CD4-positive, alpha-beta T cell (primary cell): ENCODE measurements at regions not wholly inside any gene's neighbourhood (a gene's known extent, or its start where the extent isn't known, plus 50 kb on each side); places are given as distances from the start of the nearest gene placed in this dataset.

ENCODE experiments used
- ATAC-seq: fragments of 200-7000 bp; cut with Tn5 transposase; one replicate; pipeline ENCODE4 v1.10.0; 2022; ENCODE audit warnings: mild to moderate bottlenecking; ENCODE audit not compliant: poor library complexity
- CTCF ChIA-PET: fragments of 350-600 bp; sonication (Branson Sonifier 250); formaldehyde crosslinking; loops from one replicate; lab custom pipeline; 2021; ENCODE audit warnings: antibody characterized with exemption, inconsistent platforms; lab: Charles Lee
- POLR2A ChIA-PET: fragments of 350-600 bp; sonication (Branson Sonifier 250); formaldehyde crosslinking; loops from one replicate; lab custom pipeline; 2021; ENCODE audit warnings: antibody characterized with exemption, inconsistent platforms; lab: Charles Lee
- DNase-seq, 14 experiments: peaks; one replicate each; pipeline ENCODE4 v3.0.0-alpha.2; 2013 to 2020; ENCODE audit warnings: mixed read lengths in 2 of 14
- H3K27ac ChIP-seq, 2 donors: one replicate each; pipeline versions ENCODE4 v1.5.1 to v1.7.0; 2013; ENCODE audit warnings: low read length in 2 of 2, low read depth in 1 of 2, mild to moderate bottlenecking in 1 of 2
- H3K27me3 ChIP-seq, 2 experiments: 1 replicate in 1 of 2; 2 replicates in 1 of 2; pipeline versions ENCODE4 v1.6.1 to v1.7.0; 2013; ENCODE audit warnings: low read length in 2 of 2, control low read depth in 1 of 2, mild to moderate bottlenecking in 1 of 2, moderate library complexity in 1 of 2; ENCODE audit not compliant: insufficient read depth in 2 of 2, control insufficient read depth in 1 of 2
- H3K36me3 ChIP-seq: one replicate; pipeline ENCODE4 v1.6.1; 2013; ENCODE audit warnings: low read length, control low read depth; ENCODE audit not compliant: insufficient read depth
- H3K4me1 ChIP-seq: one replicate; pipeline ENCODE4 v1.6.1; 2013; ENCODE audit warnings: low read length, control low read depth; ENCODE audit not compliant: insufficient read depth
- H3K4me3 ChIP-seq: one replicate; pipeline ENCODE4 v1.5.1; 2013; ENCODE audit warnings: mild to moderate bottlenecking, low read length, moderate library complexity
- H3K9me3 ChIP-seq, 2 experiments: 1 replicate in 1 of 2; 2 replicates in 1 of 2; pipeline versions ENCODE4 v1.6.1 to v1.7.0; 2013; ENCODE audit warnings: low read length in 2 of 2, mild to moderate bottlenecking in 2 of 2, control low read depth in 1 of 2, moderate library complexity in 1 of 2; ENCODE audit not compliant: control insufficient read depth in 1 of 2, insufficient read depth in 1 of 2
- H3K27ac Mint-ChIP-seq: one replicate; pipeline ENCODE4 v1.8.0; 2020; ENCODE audit warnings: mixed read lengths
- H3K27me3 Mint-ChIP-seq: one replicate; pipeline ENCODE4 v1.8.0; 2021; ENCODE audit warnings: mixed read lengths
- H3K36me3 Mint-ChIP-seq: one replicate; pipeline ENCODE4 v1.8.0; 2021; ENCODE audit warnings: low read depth, mixed read lengths
- H3K4me1 Mint-ChIP-seq: one replicate; pipeline ENCODE4 v1.8.0; 2021; ENCODE audit warnings: low read depth, mixed read lengths
- H3K4me3 Mint-ChIP-seq: one replicate; pipeline ENCODE4 v1.8.0; 2020; ENCODE audit warnings: mild to moderate bottlenecking, mixed read lengths
- H3K9me3 Mint-ChIP-seq: one replicate; pipeline ENCODE4 v1.8.0; 2020; ENCODE audit warnings: mixed read lengths
- CTCF ChIP-seq: fragments of 200-600 bp; IDR thresholded peaks from one replicate; pipeline ENCODE4 v1.8.0; 2022; ENCODE audit warnings: antibody characterized with exemption, mild to moderate bottlenecking
- intact Hi-C, 2 experiments: fragments of 100-400 bp; cut with DNase I in 1 of 2; cut with micrococcal nuclease in 1 of 2; formaldehyde crosslinking; loops; one replicate each; pipeline versions ENCODE4 v1.15.1 to v1.9.0; 2023 to 2025; cut with DNase I, micrococcal nuclease

- no peaks in the 10 kb centered on the region for H3K9me3 ChIP-seq
- no peaks in the 10 kb centered on the region for H3K36me3 ChIP-seq
- TF ChIP-seq CTCF, result no peak
- no peak overlapping the region for H3K4me3 ChIP-seq
- peaks cover 2 to 7% of the 10 kb centered on the region in 2 experiments for H3K27me3 ChIP-seq
- H3K4me1 Mint-ChIP-seq, result peaks cover 30% of the 10 kb centered on the region
- H3K4me1 ChIP-seq, result peaks cover 21% of the 10 kb centered on the region
- H3K27ac Mint-ChIP-seq, result peak overlapping the region; percentile 80
- CTCF ChIA-PET, result interaction anchor here (0.7 kb wide), 2 partner anchors 71 to 685 kb away, joined by 3 read pairs; no protein-coding TSS in a partner anchor
- intact Hi-C loops, result loop anchor here in 1 of 2 experiments (2.0 kb wide), 1 partner anchor 195 kb away; no protein-coding TSS in a partner anchor
- peak overlapping the region in 1 of 2 donors; percentile 38 for H3K27ac ChIP-seq
- DNase-seq (peak in 2 of 14 experiments; percentile 15 to 21), ATAC-seq (peak; percentile 13)
- H3K9me3 Mint-ChIP-seq, result no peaks in the 10 kb centered on the region
- POLR2A ChIA-PET, result interaction anchor here (0.7 kb wide), 1 partner anchor 764 kb away, joined by 3 read pairs; no protein-coding TSS in a partner anchor
- no peaks in the 10 kb centered on the region for H3K27me3 Mint-ChIP-seq
- H3K4me3 Mint-ChIP-seq, result peak overlapping the region; percentile 14
- H3K36me3 Mint-ChIP-seq, result no peaks in the 10 kb centered on the region
Measured at GRCh38 chr14:97407701-97408407, 610.7 kb downstream of the VRK1 start.

GRCh38 chr14:97408503-97408902, 611.3 kb downstream of the VRK1 start:
- ChIA-PET CTCF (interaction anchor here (0.7 kb wide), 2 partner anchors 71 to 684 kb away, joined by 3 read pairs; no protein-coding TSS in a partner anchor), POLR2A (interaction anchor here (0.7 to 1.0 kb wide), 3 partner anchors 26 to 763 kb away, joined by 3 read pairs; no protein-coding TSS in a partner anchor)
- Histone ChIP-seq H3K9me3 (no peaks in the 10 kb centered on the region), H3K4me1 (peaks cover 21% of the 10 kb centered on the region), H3K27ac (no peak overlapping the region), H3K4me3 (no peak overlapping the region), H3K27me3 (peaks cover 9 to 14% of the 10 kb centered on the region in 2 experiments), H3K36me3 (no peaks in the 10 kb centered on the region)
- intact Hi-C loops, result loop anchor here in 1 of 2 experiments (2.0 kb wide), 1 partner anchor 194 kb away; no protein-coding TSS in a partner anchor
- no peak for TF ChIP-seq CTCF
- ATAC-seq (peak; percentile 44), DNase-seq (peak in 1 of 14 experiments; percentile 11)
- peak overlapping the region; percentile 74 for H3K4me3 Mint-ChIP-seq
- H3K27me3 Mint-ChIP-seq, result no peaks in the 10 kb centered on the region
- H3K4me1 Mint-ChIP-seq, result peaks cover 30% of the 10 kb centered on the region
- no peaks in the 10 kb centered on the region for H3K36me3 Mint-ChIP-seq
- peak overlapping the region; percentile 80 for H3K27ac Mint-ChIP-seq
- H3K9me3 Mint-ChIP-seq, result no peaks in the 10 kb centered on the region

- ChIA-PET CTCF (interaction anchor here (0.7 kb wide), 2 partner anchors 72 to 683 kb away, joined by 3 read pairs; no protein-coding TSS in a partner anchor), POLR2A (interaction anchor here (0.7 to 1.0 kb wide), 3 partner anchors 27 to 763 kb away, joined by 3 read pairs; no protein-coding TSS in a partner anchor)
- Histone ChIP-seq H3K27me3 (peaks cover 9 to 18% of the 10 kb centered on the region in 2 experiments), H3K4me1 (peaks cover 21% of the 10 kb centered on the region), H3K4me3 (no peak overlapping the region), H3K36me3 (no peaks in the 10 kb centered on the region), H3K27ac (no peak overlapping the region), H3K9me3 (no peaks in the 10 kb centered on the region)
- intact Hi-C loops, result loop anchor here in 1 of 2 experiments (2.0 kb wide), 1 partner anchor 194 kb away; no protein-coding TSS in a partner anchor
- peak in 5 of 14 experiments; percentile 25 to 52 (median 42) for DNase-seq
- H3K27me3 Mint-ChIP-seq, result no peaks in the 10 kb centered on the region
- peaks cover 30% of the 10 kb centered on the region for H3K4me1 Mint-ChIP-seq
- peak overlapping the region; percentile 74 for H3K4me3 Mint-ChIP-seq
- ATAC-seq, result peak; percentile 47
- no peak for TF ChIP-seq CTCF
- H3K27ac Mint-ChIP-seq, result peak overlapping the region; percentile 80
- no peaks in the 10 kb centered on the region for H3K36me3 Mint-ChIP-seq
- no peaks in the 10 kb centered on the region for H3K9me3 Mint-ChIP-seq
Measured at GRCh38 chr14:97408937-97409815, 612.0 kb downstream of the VRK1 start.
